Neural progenitor cell (in vitro differentiated cells): ENCODE measurements at regions not wholly inside any gene's neighbourhood (a gene's known extent, or its start where the extent isn't known, plus 50 kb on each side); places are given as distances from the start of the nearest gene placed in this dataset.

Experiments used
- CTCF ChIP-seq: fragments of 200-600 bp; sonication (generic); IDR thresholded peaks from 2 replicates; pipeline ENCODE4 v1.5.1; 2017; ENCODE audit warnings: antibody characterized with exemption, mild to moderate bottlenecking
- EZH2 ChIP-seq: fragments of 200-600 bp; sonication (generic); IDR thresholded peaks from 2 replicates; pipeline ENCODE4 v1.6.1; 2017; ENCODE audit warnings: antibody characterized with exemption, mild to moderate bottlenecking, moderate library complexity

- TF ChIP-seq CTCF, result no peak
- no peak for TF ChIP-seq EZH2
Measured at GRCh38 chr13:77831866-77832265, 86.8 kb downstream of the EDNRB start.
